ENCODE measurements at regions not wholly inside any gene's neighbourhood (a gene's known extent, or its start where the extent isn't known, plus 50 kb on each side); places are given as distances from the start of the nearest gene placed in this dataset.

GRCh38 chr6:113505084-113505699, 352.0 kb upstream of the MARCKS start:
- no TSS peak for BruUV-seq (replicated peaks)
- H4K20me1 ChIP-seq (ENCODE audit: insufficient read depth): no peaks in the 10 kb centered on the region
- H3K27ac ChIP-seq (ENCODE audit: low read depth, low read length): no peak overlapping the region
- CTCF ChIA-PET: no interaction called here
- H3K9me2 ChIP-seq (ENCODE audit: insufficient read depth): no peaks in the 10 kb centered on the region; the same call in 1 of the 2 replicates
- H3K79me2 ChIP-seq (ENCODE audit: insufficient read depth, low read length): no peaks in the 10 kb centered on the region
- no peak overlapping the region for H3K9ac ChIP-seq (ENCODE audit: low read length)
- H2AFZ ChIP-seq (ENCODE audit: low read depth, low read length, poor library complexity, severe bottlenecking): no peak overlapping the region
- no peaks in the 10 kb centered on the region for H3K9me3 ChIP-seq (ENCODE audit: control insufficient read depth in 1 of 2, insufficient read depth in 1 of 2, low read depth in 1 of 2, low read length in 2 of 2)
- intact Hi-C loops (cut with micrococcal nuclease): no loop called here
- DNase-seq (ENCODE audit: low read depth, low spot score) (no peak), ATAC-seq (no peak)
- no peaks in the 10 kb centered on the region for H3K27me3 ChIP-seq (ENCODE audit: insufficient read depth, low read length)
- no peaks in the 10 kb centered on the region for H3K4me1 ChIP-seq (ENCODE audit: control insufficient read depth in 1 of 2, insufficient read depth in 2 of 2, low read length in 2 of 2)
- TF ChIP-seq RAD21 (IDR thresholded peaks at IDR 0.05; ENCODE audit: low read depth): no peak
- no peak for TF ChIP-seq ATF3 (IDR thresholded peaks at IDR 0.05)
- no peak for TF ChIP-seq CEBPB (IDR thresholded peaks at IDR 0.05; ENCODE audit: low read depth)
- no peak for TF ChIP-seq FOSL1 (IDR thresholded peaks at IDR 0.05; ENCODE audit: low read depth)
- TF ChIP-seq JUND (IDR thresholded peaks at IDR 0.05): no peak
- TF ChIP-seq POLR2A (IDR thresholded peaks at IDR 0.05; ENCODE audit: borderline replicate concordance, extremely low read depth, insufficient read depth, insufficient read length): no peak
- no peak for TF ChIP-seq CTCF (IDR thresholded peaks at IDR 0.05 in 2 of 3, conservative IDR thresholded peaks at IDR 0.05 in 1 of 3; ENCODE audit: borderline replicate concordance in 1 of 3, insufficient read depth in 1 of 3, low read depth in 2 of 3, low read length in 2 of 3)
- no peak for TF ChIP-seq EGR1 (IDR thresholded peaks at IDR 0.05; ENCODE audit: low read depth)
- TF ChIP-seq EZH2phosphoT487 (IDR thresholded peaks at IDR 0.05; ENCODE audit: borderline replicate concordance): no peak
- no peak for TF ChIP-seq TCF7L2 (IDR thresholded peaks at IDR 0.05; ENCODE audit: borderline replicate concordance, extremely low read depth, insufficient read depth, insufficient read length)
- TF ChIP-seq POLR2AphosphoS5 (IDR thresholded peaks at IDR 0.05; ENCODE audit: low read depth, low read length): no peak
- TF ChIP-seq SP1 (IDR thresholded peaks at IDR 0.05; ENCODE audit: low read depth): no peak
- TF ChIP-seq EZH2 (IDR thresholded peaks at IDR 0.05): no peak
- TF ChIP-seq YY1 (IDR thresholded peaks at IDR 0.05; ENCODE audit: extremely low read depth, insufficient replicate concordance, low read depth, low read length): no peak
- TF ChIP-seq MAX (IDR thresholded peaks at IDR 0.05): no peak
- no peak for TF ChIP-seq CBX3 (IDR thresholded peaks at IDR 0.05; ENCODE audit: low read depth)
- TF ChIP-seq REST (IDR thresholded peaks at IDR 0.05; ENCODE audit: low read depth): no peak
- no peak overlapping the region for H3K4me3 ChIP-seq (replicated peaks in 1 of 2; ENCODE audit: low read depth in 1 of 2, low read length in 2 of 2)
- RAD21 ChIA-PET (ENCODE audit: low non-redundant PET in 1 of 2, low total read pairs in 2 of 2, uncharacterized antibody in 2 of 2, unreplicated experiment in 2 of 2): no interaction called here
- POLR2A ChIA-PET: no interaction called here
- H3K4me2 ChIP-seq (ENCODE audit: low read length): no peak overlapping the region
- no peaks in the 10 kb centered on the region for H3K36me3 ChIP-seq (ENCODE audit: control insufficient read depth in 1 of 2, insufficient read depth in 2 of 2, low read length in 2 of 2)
